Endothelial cell of umbilical vein (primary cell): ENCODE measurements at regions not wholly inside any gene's neighbourhood (a gene's known extent, or its start where the extent isn't known, plus 50 kb on each side); places are given as distances from the start of the nearest gene placed in this dataset.

Experiments
- BruUV-seq: library from RNA; stranded (reverse); fragments of 400-500 nt; replicated peaks from 2 replicates; lab custom pipeline; 2021; lab: Mats Ljungman, UMichigan
- CTCF ChIA-PET: fragments of 300-600, 350-600 bp; sonication (Branson Sonifier 250); formaldehyde crosslinking; loops from one replicate; lab custom pipeline; 2021; ENCODE audit warnings: antibody characterized with exemption, inconsistent platforms; lab: Charles Lee
- POLR2A ChIA-PET: fragments of 300-600, 350-600 bp; sonication (Branson Sonifier 250); formaldehyde crosslinking; loops from one replicate; lab custom pipeline; 2021; ENCODE audit warnings: antibody characterized with exemption, inconsistent platforms; lab: Charles Lee
- DNase-seq: peaks from one replicate; pipeline ENCODE4 v3.0.0-alpha.2; 2011; ENCODE audit warnings: low read depth, low spot score
- FAIRE-seq: peaks from 2 replicates; lab custom pipeline; 2011; peaks lifted over from hg19 to GRCh38; lab: Jason Lieb, UNC
- H2AFZ ChIP-seq: 2 replicates; pipeline ENCODE4 v1.6.0; 2012; ENCODE audit warnings: low read depth, low read length, control low read depth, inconsistent platforms
- H3K27ac ChIP-seq: 2 replicates; pipeline ENCODE4 v1.5.1; 2011; ENCODE audit warnings: low read depth, mild to moderate bottlenecking, control low read depth, low read length, moderate library complexity; ENCODE audit not compliant: insufficient read depth
- H3K27me3 ChIP-seq, 2 experiments: 2 replicates each; pipeline versions ENCODE4 v1.6.0 to v1.6.1; 2011; ENCODE audit warnings: low read length in 2 of 2, mixed read lengths in 1 of 2; ENCODE audit not compliant: control insufficient read depth in 2 of 2, insufficient read depth in 2 of 2
- H3K36me3 ChIP-seq, 2 experiments: 2 replicates in 1 of 2; 3 replicates in 1 of 2; pipeline ENCODE4 v1.5.1; 2011; ENCODE audit warnings: low read length in 2 of 2, mild to moderate bottlenecking in 1 of 2, moderate library complexity in 1 of 2; ENCODE audit not compliant: control insufficient read depth in 2 of 2, insufficient read depth in 2 of 2; ENCODE audit errors: extremely low read depth in 1 of 2
- H3K4me1 ChIP-seq: 3 replicates; pipeline ENCODE4 v1.5.1; 2011; ENCODE audit warnings: mild to moderate bottlenecking, low read length; ENCODE audit not compliant: control insufficient read depth, insufficient read depth; ENCODE audit errors: extremely low read depth
- H3K4me2 ChIP-seq: 2 replicates; pipeline ENCODE4 v1.6.1; 2011; ENCODE audit warnings: low read length, control low read depth, mixed read lengths; ENCODE audit not compliant: insufficient read depth
- H3K4me3 ChIP-seq, 3 experiments: fragments of 200-600 bp in 1 of 3; sonication (generic), shearing (Covaris generic) in 1 of 3; replicated peaks in 1 of 3; 2 replicates each; pipeline ENCODE4 v1.5.1; 2011 to 2016; ENCODE audit warnings: control low read depth in 3 of 3, low read length in 3 of 3, mild to moderate bottlenecking in 2 of 3, inconsistent platforms in 1 of 3, low read depth in 1 of 3, moderate library complexity in 1 of 3; ENCODE audit not compliant: insufficient read depth in 1 of 3
- H3K79me2 ChIP-seq: 2 replicates; pipeline ENCODE4 v1.6.0; 2012; ENCODE audit warnings: low read length, inconsistent platforms; ENCODE audit not compliant: control insufficient read depth, insufficient read depth
- H3K9ac ChIP-seq: replicated peaks from 2 replicates; pipeline ENCODE3; 2011; ENCODE audit warnings: low read length, control low read depth; ENCODE audit not compliant: insufficient read depth; ENCODE audit errors: extremely low read depth
- H3K9me1 ChIP-seq: replicated peaks from 3 replicates; pipeline ENCODE4 v1.6.0; 2011; ENCODE audit warnings: mild to moderate bottlenecking, low read length; ENCODE audit not compliant: control insufficient read depth, insufficient read depth; ENCODE audit errors: extremely low read depth
- H3K9me3 ChIP-seq: replicated peaks from 2 replicates; pipeline ENCODE4 v1.5.1; 2012; ENCODE audit warnings: low read length, inconsistent platforms; ENCODE audit not compliant: control insufficient read depth, insufficient read depth
- H4K20me1 ChIP-seq: replicated peaks from 2 replicates; pipeline ENCODE3; 2011; ENCODE audit warnings: mild to moderate bottlenecking, low read length; ENCODE audit not compliant: control insufficient read depth, insufficient read depth; ENCODE audit errors: extremely low read depth
- EZH2 ChIP-seq: IDR thresholded peaks from 2 replicates; pipeline ENCODE4 v1.6.1; 2012; ENCODE audit warnings: borderline replicate concordance, low read depth, mild to moderate bottlenecking, moderate library complexity, low read length, inconsistent platforms; ENCODE audit not compliant: severe bottlenecking
- FOS ChIP-seq: IDR thresholded peaks from 2 replicates; pipeline ENCODE4 v1.6.1; 2011; ENCODE audit warnings: mild to moderate bottlenecking, low read length, moderate library complexity, borderline replicate concordance; ENCODE audit not compliant: insufficient read depth
- GATA2 ChIP-seq: IDR thresholded peaks from 2 replicates; pipeline ENCODE4 v1.7.0; 2011; ENCODE audit warnings: low read depth, mild to moderate bottlenecking, moderate library complexity, mixed read lengths, low read length; ENCODE audit not compliant: insufficient read length, insufficient read depth
- JUN ChIP-seq: IDR thresholded peaks from 2 replicates; pipeline ENCODE4 v1.6.1; 2011; ENCODE audit warnings: borderline replicate concordance, low read depth; ENCODE audit not compliant: insufficient read length, insufficient read depth
- MYC ChIP-seq: IDR thresholded peaks from one replicate; pipeline ENCODE4 v1.6.1; 2011; ENCODE audit warnings: mild to moderate bottlenecking, low read depth, low read length
- POLR2A ChIP-seq: IDR thresholded peaks from 2 replicates; pipeline ENCODE4 v1.6.1; 2012; ENCODE audit warnings: low read depth, mild to moderate bottlenecking, control low read depth, low read length
- POLR2AphosphoS5 ChIP-seq: IDR thresholded peaks from 2 replicates; pipeline ENCODE4 v1.6.1; 2012; ENCODE audit warnings: low read depth, mild to moderate bottlenecking, control low read depth, low read length, moderate library complexity; ENCODE audit not compliant: insufficient read depth
- dilution Hi-C: fragments of 300-500 bp; cut with MboI; formaldehyde crosslinking; loops from one replicate; pipeline ENCODE4 v1.15.0; 2019; ENCODE audit warnings: low sequenced_read_pairs; ENCODE audit not compliant: extremely low pct_ligation_motif_present
- intact Hi-C: fragments of 100-400 bp; cut with micrococcal nuclease; formaldehyde crosslinking; loops from one replicate; pipeline ENCODE4 v1.10.0; 2022
- TF ChIP-seq, protein P1 (sequence below), 2 donors: IDR thresholded peaks; 1 replicate in 1 of 2; 2 replicates in 1 of 2; pipeline ENCODE4 v1.5.1; 2011; ENCODE audit warnings: low read length in 2 of 2, mild to moderate bottlenecking in 2 of 2, moderate library complexity in 2 of 2, control low read depth in 1 of 2, inconsistent platforms in 1 of 2, low read depth in 1 of 2; ENCODE audit not compliant: insufficient read depth in 1 of 2; ENCODE audit errors: extremely low read depth in 1 of 2
- TF ChIP-seq, protein P2 (sequence below): IDR thresholded peaks from 2 replicates; pipeline ENCODE4 v1.6.1; 2011; ENCODE audit not compliant: insufficient read depth, insufficient read length

DNA sequence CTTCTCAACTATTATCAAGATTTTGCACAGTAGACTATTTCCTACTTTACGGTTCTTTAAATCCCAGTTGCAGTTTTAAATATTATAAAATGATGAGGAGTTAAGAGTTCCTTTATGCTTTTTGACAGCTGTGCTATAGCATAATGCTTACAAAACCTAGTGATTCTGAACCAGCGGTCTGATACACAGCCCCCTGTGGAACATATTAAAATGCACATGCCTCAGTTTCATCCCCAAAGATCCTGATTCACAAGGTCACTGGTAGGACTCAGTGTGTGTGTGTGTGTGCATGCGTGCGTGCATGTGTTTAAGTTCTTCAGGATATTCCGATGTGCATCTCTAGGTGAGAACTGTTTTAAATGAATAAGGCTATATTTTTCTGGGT is 330.1 kb upstream of the TPM1 start:
- no peaks in the 10 kb centered on the region for H3K9me1 ChIP-seq
- dilution Hi-C loops, result no loop called here
- no peak for FAIRE-seq

DNA sequence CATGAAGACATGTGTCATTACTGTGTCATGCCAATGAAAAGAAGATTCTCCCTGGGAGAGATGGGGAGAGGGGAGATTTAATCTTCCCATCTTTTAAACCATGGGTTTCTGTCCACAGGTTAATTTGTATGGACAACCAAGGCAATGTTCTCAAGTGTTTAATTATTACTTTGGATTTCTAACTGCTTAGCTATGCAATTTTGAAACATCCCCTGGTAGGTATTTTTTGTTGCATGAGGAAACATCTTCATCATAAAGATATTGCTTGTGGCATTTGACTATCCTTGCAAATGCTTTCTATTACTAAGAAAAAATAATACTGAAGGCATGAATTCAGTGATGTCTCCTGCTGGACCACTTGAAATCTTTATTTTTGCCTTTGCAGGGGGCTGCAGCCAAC is 326.6 kb upstream of the TPM1 start:
- Histone ChIP-seq H4K20me1 (no peaks in the 10 kb centered on the region), H2AFZ (no peak overlapping the region), H3K4me2 (no peak overlapping the region), H3K4me1 (no peaks in the 10 kb centered on the region), H3K36me3 (no peaks in the 10 kb centered on the region), H3K9me1 (no peaks in the 10 kb centered on the region), H3K9ac (no peak overlapping the region), H3K79me2 (no peaks in the 10 kb centered on the region), H3K4me3 (no peak overlapping the region), H3K27ac (no peak overlapping the region), H3K9me3 (no peaks in the 10 kb centered on the region), H3K27me3 (peaks cover 2% of the 10 kb centered on the region in 2 experiments)
- no peak for FAIRE-seq
- dilution Hi-C loops (no loop called here), intact Hi-C loops (no loop called here)
- ChIA-PET POLR2A (no interaction called here), CTCF (interaction anchor here (1.7 kb wide), 1 partner anchor 26 kb away, joined by 3 read pairs; no protein-coding TSS in a partner anchor)
- no peak for DNase-seq
- BruUV-seq, result no TSS peak
- TF ChIP-seq, protein P1, sequence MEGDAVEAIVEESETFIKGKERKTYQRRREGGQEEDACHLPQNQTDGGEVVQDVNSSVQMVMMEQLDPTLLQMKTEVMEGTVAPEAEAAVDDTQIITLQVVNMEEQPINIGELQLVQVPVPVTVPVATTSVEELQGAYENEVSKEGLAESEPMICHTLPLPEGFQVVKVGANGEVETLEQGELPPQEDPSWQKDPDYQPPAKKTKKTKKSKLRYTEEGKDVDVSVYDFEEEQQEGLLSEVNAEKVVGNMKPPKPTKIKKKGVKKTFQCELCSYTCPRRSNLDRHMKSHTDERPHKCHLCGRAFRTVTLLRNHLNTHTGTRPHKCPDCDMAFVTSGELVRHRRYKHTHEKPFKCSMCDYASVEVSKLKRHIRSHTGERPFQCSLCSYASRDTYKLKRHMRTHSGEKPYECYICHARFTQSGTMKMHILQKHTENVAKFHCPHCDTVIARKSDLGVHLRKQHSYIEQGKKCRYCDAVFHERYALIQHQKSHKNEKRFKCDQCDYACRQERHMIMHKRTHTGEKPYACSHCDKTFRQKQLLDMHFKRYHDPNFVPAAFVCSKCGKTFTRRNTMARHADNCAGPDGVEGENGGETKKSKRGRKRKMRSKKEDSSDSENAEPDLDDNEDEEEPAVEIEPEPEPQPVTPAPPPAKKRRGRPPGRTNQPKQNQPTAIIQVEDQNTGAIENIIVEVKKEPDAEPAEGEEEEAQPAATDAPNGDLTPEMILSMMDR (IDR thresholded peaks at IDR 0.05; ENCODE audit: extremely low read depth in 1 of 2, insufficient read depth in 1 of 2, low read depth in 1 of 2, low read length in 2 of 2), result no peak
- no peak for TF ChIP-seq GATA2
- TF ChIP-seq EZH2, result no peak
- no peak for TF ChIP-seq MYC
- TF ChIP-seq POLR2A, result no peak
- TF ChIP-seq FOS, result no peak
- TF ChIP-seq JUN, result no peak
- TF ChIP-seq, protein P2, sequence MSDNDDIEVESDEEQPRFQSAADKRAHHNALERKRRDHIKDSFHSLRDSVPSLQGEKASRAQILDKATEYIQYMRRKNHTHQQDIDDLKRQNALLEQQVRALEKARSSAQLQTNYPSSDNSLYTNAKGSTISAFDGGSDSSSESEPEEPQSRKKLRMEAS, result no peak
- TF ChIP-seq POLR2AphosphoS5, result no peak

More for the DNA sequence above, 330.1 kb upstream of the TPM1 start:
- CTCF ChIA-PET, result no interaction called here
- H3K4me2 ChIP-seq, result no peak overlapping the region
- H3K79me2 ChIP-seq, result no peaks in the 10 kb centered on the region
- TF ChIP-seq POLR2AphosphoS5 (no peak), POLR2A (no peak)
- no peak overlapping the region for H3K27ac ChIP-seq
- DNase-seq, result no peak
- no peaks in the 10 kb centered on the region for H3K36me3 ChIP-seq
- intact Hi-C loops, result no loop called here
- no peak overlapping the region for H3K9ac ChIP-seq
- no TSS peak for BruUV-seq
- no peaks in the 10 kb centered on the region for H4K20me1 ChIP-seq
- H3K27me3 ChIP-seq, result peaks cover 2% of the 10 kb centered on the region in 2 experiments
- POLR2A ChIA-PET, result no interaction called here
- no peaks in the 10 kb centered on the region for H3K4me1 ChIP-seq
- H2AFZ ChIP-seq, result no peak overlapping the region
- H3K9me3 ChIP-seq, result no peaks in the 10 kb centered on the region
- no peak overlapping the region for H3K4me3 ChIP-seq
